ENCODE measurements at regions not wholly inside any gene's neighbourhood (a gene's known extent, or its start where the extent isn't known, plus 50 kb on each side); places are given as distances from the start of the nearest gene placed in this dataset.

DNA sequence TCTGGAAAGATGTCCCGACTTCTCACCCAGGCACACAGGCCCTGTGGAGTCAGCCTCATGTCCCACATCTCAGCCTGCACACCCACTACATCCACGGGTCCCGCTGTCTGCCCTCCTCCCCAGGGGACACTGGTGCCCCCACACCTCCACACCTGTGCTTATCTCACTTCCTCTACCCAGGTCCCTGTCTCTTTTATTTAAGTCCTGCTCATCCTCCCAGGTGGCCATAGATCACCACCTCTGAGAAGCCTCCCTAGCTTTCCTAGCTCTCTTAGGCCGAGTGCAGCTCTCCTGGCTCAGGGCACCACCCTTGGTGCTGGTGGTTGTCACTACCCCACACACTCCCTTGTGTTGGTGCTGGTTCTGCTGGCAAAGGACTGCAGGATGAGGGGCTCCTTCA, 143.6 kb upstream of the PITX1 start:
- DNase-seq (ENCODE audit: low spot score in 2 of 2): no peak
- no peaks in the 10 kb centered on the region for H3K36me3 ChIP-seq
- no peaks in the 10 kb centered on the region for H3K4me1 ChIP-seq
- no peak overlapping the region for H3K4me3 ChIP-seq
- TF ChIP-seq POLR2AphosphoS5 (IDR thresholded peaks at IDR 0.05) (no peak), POLR2A (IDR thresholded peaks at IDR 0.05) (no peak)
- TF ChIP-seq, protein P1, sequence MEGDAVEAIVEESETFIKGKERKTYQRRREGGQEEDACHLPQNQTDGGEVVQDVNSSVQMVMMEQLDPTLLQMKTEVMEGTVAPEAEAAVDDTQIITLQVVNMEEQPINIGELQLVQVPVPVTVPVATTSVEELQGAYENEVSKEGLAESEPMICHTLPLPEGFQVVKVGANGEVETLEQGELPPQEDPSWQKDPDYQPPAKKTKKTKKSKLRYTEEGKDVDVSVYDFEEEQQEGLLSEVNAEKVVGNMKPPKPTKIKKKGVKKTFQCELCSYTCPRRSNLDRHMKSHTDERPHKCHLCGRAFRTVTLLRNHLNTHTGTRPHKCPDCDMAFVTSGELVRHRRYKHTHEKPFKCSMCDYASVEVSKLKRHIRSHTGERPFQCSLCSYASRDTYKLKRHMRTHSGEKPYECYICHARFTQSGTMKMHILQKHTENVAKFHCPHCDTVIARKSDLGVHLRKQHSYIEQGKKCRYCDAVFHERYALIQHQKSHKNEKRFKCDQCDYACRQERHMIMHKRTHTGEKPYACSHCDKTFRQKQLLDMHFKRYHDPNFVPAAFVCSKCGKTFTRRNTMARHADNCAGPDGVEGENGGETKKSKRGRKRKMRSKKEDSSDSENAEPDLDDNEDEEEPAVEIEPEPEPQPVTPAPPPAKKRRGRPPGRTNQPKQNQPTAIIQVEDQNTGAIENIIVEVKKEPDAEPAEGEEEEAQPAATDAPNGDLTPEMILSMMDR (IDR thresholded peaks at IDR 0.05): no peak
- intact Hi-C loops (cut with DNase I; ENCODE audit: low total_unique reads): no loop called here
- H3K9me3 ChIP-seq: no peaks in the 10 kb centered on the region
- no peak overlapping the region for H3K27ac ChIP-seq
- H3K27me3 ChIP-seq: peaks cover 0 to 2% of the 10 kb centered on the region in 2 donors

DNA sequence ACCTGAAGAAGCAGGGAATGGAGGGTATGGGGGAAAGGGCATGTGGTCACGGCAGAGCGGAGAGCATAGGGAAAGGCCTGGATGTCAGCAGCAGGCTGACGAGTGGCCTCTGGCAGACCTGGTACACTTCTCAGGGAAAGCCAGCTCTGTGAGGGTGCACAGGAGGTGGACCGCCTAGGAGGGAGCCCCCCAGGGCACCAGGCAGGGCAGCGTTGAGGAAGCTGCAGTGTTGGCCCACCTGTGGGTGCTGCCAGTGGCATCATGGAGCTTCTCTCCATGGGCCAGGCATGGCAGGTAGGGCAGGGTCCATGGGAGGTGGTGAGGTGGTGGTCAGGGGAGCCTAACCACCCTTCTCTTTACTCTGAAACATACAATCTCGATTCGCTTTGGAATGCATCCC, 143.0 kb upstream of the PITX1 start:
- intact Hi-C loops (cut with DNase I; ENCODE audit: low total_unique reads): no loop called here

DNA sequence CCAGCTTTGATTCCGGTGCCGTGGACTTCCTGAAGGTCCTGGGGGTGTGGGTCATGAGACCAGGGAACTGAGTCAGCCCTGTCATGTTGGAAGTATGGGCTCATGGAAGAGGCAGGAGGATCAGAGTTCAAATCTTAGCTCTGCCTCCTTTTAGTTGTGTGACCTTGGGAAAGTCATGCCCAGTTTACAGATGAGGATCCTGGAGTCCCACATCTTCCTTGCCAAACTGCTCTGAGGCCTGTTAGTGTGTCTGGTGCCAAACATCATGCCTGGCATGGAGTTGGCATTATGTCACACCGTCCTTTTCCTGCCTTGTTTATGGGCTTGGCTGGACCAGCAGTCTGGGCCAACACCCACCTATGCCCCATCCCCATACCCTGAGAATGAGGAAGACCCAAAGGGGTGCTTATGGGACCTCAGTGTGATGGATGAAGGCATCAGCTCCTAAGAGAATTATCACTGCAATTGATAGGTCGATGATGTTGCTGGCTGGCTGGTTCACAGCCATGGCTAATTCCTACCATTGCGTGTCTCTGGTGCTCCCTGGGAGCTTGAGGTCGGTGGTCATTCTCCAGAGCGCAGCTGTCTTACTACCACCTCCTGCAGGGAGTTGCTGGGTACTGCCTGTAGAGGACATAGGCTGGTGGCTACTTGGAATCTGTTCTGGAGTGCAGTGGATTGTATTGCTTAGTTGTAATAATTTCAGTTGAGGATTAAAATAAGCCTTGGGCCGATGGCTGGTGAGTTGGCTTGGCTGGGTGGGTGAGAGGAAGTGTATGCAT, 140.5 kb upstream of the PITX1 start:
- intact Hi-C loops (cut with DNase I; ENCODE audit: low total_unique reads): no loop called here
- DNase-seq (ENCODE audit: low spot score in 2 of 2): no peak
- no peak overlapping the region for H3K4me3 ChIP-seq
- H3K4me1 ChIP-seq: no peaks in the 10 kb centered on the region
- no peaks in the 10 kb centered on the region for H3K36me3 ChIP-seq
- TF ChIP-seq POLR2AphosphoS5 (IDR thresholded peaks at IDR 0.05): no peak
- TF ChIP-seq, protein P1 (IDR thresholded peaks at IDR 0.05): no peak
- TF ChIP-seq POLR2A (IDR thresholded peaks at IDR 0.05): no peak
- H3K27ac ChIP-seq: no peak overlapping the region
- peaks cover 0 to 10% of the 10 kb centered on the region in 2 donors for H3K27me3 ChIP-seq
- no peaks in the 10 kb centered on the region for H3K9me3 ChIP-seq

More for the DNA sequence above, 143.0 kb upstream of the PITX1 start:
- Histone ChIP-seq H3K9me3 (no peaks in the 10 kb centered on the region), H3K27ac (no peak overlapping the region), H3K4me3 (no peak overlapping the region), H3K36me3 (no peaks in the 10 kb centered on the region), H3K4me1 (no peaks in the 10 kb centered on the region), H3K27me3 (peaks cover 0 to 7% of the 10 kb centered on the region in 2 donors)
- no peak for TF ChIP-seq POLR2A (IDR thresholded peaks at IDR 0.05)
- TF ChIP-seq, protein P1 (IDR thresholded peaks at IDR 0.05): no peak
- no peak for TF ChIP-seq POLR2AphosphoS5 (IDR thresholded peaks at IDR 0.05)
- no peak for DNase-seq (ENCODE audit: low spot score in 2 of 2)

DNA sequence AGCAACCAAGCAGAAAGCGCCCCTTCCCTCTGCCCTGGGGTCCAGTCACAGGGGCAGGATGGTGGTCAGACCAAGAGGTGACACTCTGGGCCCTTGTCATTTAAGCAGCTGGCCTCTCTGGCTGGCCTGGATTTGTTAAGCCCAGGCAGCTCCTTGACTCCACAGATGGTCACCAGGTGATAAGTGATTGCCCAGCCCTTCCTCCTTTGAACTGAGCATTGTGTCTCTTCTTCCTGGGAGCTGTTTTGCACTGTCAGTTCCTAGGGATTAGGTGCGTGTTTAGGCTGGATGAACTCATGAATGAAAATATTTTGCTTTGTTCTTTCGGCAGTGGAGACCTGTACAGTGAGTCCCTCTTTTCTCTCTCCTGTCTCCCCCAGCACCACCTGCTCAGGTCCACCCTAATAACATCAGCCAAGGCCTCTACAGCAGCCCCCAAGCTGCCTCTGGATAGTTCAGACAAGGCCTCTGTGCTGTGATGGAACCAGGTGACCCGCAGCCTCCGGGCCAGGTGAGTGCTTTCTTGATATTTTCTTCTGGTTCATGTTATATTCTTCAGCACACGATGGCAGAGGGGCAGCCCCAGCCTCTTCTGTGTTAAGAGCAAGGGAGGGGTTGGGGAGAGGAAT, 139.7 kb upstream of the PITX1 start:
- TF ChIP-seq POLR2AphosphoS5 (IDR thresholded peaks at IDR 0.05): no peak
- TF ChIP-seq, protein P1 (IDR thresholded peaks at IDR 0.05): no peak
- no peak for TF ChIP-seq POLR2A (IDR thresholded peaks at IDR 0.05)
- H3K9me3 ChIP-seq: no peaks in the 10 kb centered on the region
- H3K36me3 ChIP-seq: no peaks in the 10 kb centered on the region
- intact Hi-C loops (cut with DNase I; ENCODE audit: low total_unique reads): no loop called here
- H3K27me3 ChIP-seq: peaks cover 0 to 10% of the 10 kb centered on the region in 2 donors
- H3K4me3 ChIP-seq: no peak overlapping the region
- H3K27ac ChIP-seq: no peak overlapping the region
- no peak for DNase-seq (ENCODE audit: low spot score in 2 of 2)
- H3K4me1 ChIP-seq: no peaks in the 10 kb centered on the region

DNA sequence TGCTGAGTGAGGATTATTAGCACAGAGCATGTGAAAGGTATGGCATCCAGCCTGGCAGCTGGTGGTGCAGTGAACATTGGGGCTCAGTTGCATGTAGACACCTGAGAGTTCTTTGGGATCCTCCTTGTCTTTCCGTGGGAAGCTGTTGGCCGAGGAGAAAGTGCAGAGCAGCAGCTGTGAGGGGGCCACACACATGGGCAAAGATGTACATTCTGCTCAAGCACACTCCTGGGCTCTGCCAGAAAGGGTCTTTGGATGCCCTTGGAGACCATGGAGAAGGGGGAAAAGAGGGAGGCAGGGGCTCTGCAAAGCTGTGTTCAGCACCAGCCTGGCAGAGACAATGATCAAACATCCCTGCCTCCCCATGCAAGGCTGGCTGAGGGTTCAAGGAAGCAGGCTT, 138.7 kb upstream of the PITX1 start:
- no peak for DNase-seq (ENCODE audit: low spot score in 2 of 2)

More for the DNA sequence above, 138.7 kb upstream of the PITX1 start:
- no peak overlapping the region for H3K27ac ChIP-seq
- peaks cover 0 to 10% of the 10 kb centered on the region in 2 donors for H3K27me3 ChIP-seq
- TF ChIP-seq, protein P1 (IDR thresholded peaks at IDR 0.05): no peak
- TF ChIP-seq POLR2AphosphoS5 (IDR thresholded peaks at IDR 0.05) (no peak), POLR2A (IDR thresholded peaks at IDR 0.05) (no peak)
- intact Hi-C loops (cut with DNase I; ENCODE audit: low total_unique reads): no loop called here
- H3K4me3 ChIP-seq: no peak overlapping the region
- H3K4me1 ChIP-seq: no peaks in the 10 kb centered on the region
- no peaks in the 10 kb centered on the region for H3K9me3 ChIP-seq
- no peaks in the 10 kb centered on the region for H3K36me3 ChIP-seq

Measured in breast epithelium (tissue), 4 donors.